GM06990 (cell line): ENCODE measurements at regions not wholly inside any gene's neighbourhood (a gene's known extent, or its start where the extent isn't known, plus 50 kb on each side); places are given as distances from the start of the nearest gene placed in this dataset.

Experiments
- DNase-seq: peaks from one replicate; pipeline ENCODE4 v3.0.0-alpha.2; 2011; ENCODE audit not compliant: insufficient read length; ENCODE audit errors: extremely low read depth
- H3K27me3 ChIP-seq: replicated peaks from 2 replicates; pipeline ENCODE4 v1.6.0; 2011; ENCODE audit warnings: low read length; ENCODE audit not compliant: control insufficient read depth, insufficient read depth
- H3K36me3 ChIP-seq: 2 replicates; pipeline ENCODE4 v1.5.1; 2011; ENCODE audit warnings: low read length; ENCODE audit not compliant: control insufficient read depth, insufficient read depth
- H3K4me3 ChIP-seq: replicated peaks from 2 replicates; pipeline ENCODE4 v1.5.1; 2011; ENCODE audit warnings: low read depth, mild to moderate bottlenecking, control low read depth, low read length
- TF ChIP-seq, protein P1 (sequence below): IDR thresholded peaks from 2 replicates; pipeline ENCODE4 v1.5.1; 2011; ENCODE audit warnings: low read length, control low read depth, mild to moderate bottlenecking, inconsistent platforms; ENCODE audit not compliant: insufficient read depth, poor library complexity, severe bottlenecking

DNA sequence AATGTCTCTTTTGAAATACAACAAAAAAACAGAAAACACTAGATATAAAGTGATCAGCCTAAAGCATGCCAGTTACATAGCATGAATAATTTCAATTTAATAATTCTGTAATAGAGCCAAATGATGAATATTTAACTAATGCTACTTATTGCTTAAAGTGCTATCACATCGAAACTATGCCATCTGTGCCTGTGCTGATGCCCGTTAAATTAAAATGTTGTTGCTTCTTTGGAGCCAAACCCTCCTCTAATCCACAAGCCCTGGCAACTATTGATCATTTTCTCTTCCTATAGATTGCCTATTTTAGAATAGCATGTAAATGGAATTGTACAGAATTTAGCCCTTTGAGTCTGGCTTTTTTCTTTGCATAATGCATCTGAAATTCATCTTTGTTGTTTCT is 356.2 kb downstream of the CHSY3 start:
- TF ChIP-seq, protein P1, sequence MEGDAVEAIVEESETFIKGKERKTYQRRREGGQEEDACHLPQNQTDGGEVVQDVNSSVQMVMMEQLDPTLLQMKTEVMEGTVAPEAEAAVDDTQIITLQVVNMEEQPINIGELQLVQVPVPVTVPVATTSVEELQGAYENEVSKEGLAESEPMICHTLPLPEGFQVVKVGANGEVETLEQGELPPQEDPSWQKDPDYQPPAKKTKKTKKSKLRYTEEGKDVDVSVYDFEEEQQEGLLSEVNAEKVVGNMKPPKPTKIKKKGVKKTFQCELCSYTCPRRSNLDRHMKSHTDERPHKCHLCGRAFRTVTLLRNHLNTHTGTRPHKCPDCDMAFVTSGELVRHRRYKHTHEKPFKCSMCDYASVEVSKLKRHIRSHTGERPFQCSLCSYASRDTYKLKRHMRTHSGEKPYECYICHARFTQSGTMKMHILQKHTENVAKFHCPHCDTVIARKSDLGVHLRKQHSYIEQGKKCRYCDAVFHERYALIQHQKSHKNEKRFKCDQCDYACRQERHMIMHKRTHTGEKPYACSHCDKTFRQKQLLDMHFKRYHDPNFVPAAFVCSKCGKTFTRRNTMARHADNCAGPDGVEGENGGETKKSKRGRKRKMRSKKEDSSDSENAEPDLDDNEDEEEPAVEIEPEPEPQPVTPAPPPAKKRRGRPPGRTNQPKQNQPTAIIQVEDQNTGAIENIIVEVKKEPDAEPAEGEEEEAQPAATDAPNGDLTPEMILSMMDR: no peak
- H3K27me3 ChIP-seq: no peaks in the 10 kb centered on the region
- DNase-seq: no peak
- no peak overlapping the region for H3K4me3 ChIP-seq
- no peaks in the 10 kb centered on the region for H3K36me3 ChIP-seq

DNA sequence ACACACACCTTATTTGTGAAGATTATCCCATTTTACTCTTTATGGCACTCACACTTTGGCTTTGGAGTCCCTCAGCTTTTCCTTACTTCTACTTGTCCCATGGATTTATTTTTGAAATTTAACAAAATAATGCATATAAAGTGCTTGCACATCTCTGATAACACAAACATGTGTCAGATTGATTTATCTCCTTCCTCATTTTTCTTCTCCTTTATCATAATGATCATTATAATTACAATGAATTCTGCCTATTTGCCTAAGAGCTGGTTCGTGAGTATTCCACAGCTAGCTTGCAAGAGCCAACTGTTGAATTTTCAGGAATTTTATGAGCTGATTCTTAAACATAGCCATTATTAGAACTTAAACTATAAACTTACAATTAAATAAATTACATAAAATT is 347.7 kb downstream of the CHSY3 start:
- TF ChIP-seq, protein P1: no peak

DNA sequence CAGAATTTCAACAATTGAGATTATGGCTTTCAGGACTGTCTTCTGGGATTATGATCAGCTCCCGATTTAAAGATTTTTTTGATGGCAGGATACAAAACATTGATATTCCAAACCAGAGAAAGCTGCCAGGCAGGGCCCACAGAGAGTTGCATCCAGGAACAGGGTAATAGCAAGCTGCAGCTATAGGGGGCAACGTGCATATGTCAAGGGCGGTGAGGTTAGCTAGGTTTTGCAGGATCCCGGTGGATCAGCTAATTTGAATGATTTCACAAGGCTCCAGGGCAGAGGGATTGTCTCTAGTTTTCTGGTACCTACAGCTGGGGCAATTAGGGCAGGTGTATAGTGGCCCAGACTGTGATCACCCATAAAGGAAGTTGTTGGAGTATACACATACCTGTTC is 339.4 kb downstream of the CHSY3 start:
- Histone ChIP-seq H3K27me3 (no peaks in the 10 kb centered on the region), H3K4me3 (no peak overlapping the region), H3K36me3 (no peaks in the 10 kb centered on the region)
- DNase-seq: no peak
- TF ChIP-seq, protein P1: no peak

More for the DNA sequence above, 347.7 kb downstream of the CHSY3 start:
- DNase-seq: no peak
- H3K36me3 ChIP-seq: no peaks in the 10 kb centered on the region
- no peaks in the 10 kb centered on the region for H3K27me3 ChIP-seq
- no peak overlapping the region for H3K4me3 ChIP-seq

DNA sequence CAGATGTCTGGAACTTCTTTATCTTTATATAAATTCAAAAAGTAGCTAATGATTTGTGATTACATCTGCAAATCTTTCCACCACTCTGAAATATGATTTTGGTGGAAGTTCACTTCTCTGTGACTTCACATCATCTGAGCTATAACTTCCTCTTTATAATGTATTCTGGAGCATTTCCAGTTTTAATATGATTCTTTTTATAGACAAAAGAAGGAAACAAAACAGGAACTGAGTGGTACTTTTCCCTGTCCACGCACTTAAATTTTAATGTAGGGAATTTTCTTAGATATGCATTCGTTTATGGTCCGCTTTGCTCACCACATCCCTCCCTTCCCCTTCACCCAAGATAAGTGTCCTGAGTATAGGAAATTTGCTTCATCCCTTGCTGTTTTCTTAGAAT is 333.5 kb downstream of the CHSY3 start:
- no peaks in the 10 kb centered on the region for H3K36me3 ChIP-seq
- no peaks in the 10 kb centered on the region for H3K27me3 ChIP-seq
- no peak for DNase-seq
- TF ChIP-seq, protein P1: no peak
- no peak overlapping the region for H3K4me3 ChIP-seq
